ELF-1 (cell line): ENCODE measurements at regions not wholly inside any gene's neighbourhood (a gene's known extent, or its start where the extent isn't known, plus 50 kb on each side); places are given as distances from the start of the nearest gene placed in this dataset.

Source experiments
- DNase-seq: peaks from one replicate; pipeline ENCODE4 v3.0.0-alpha.2; 2016; ENCODE audit warnings: low read depth, low spot score

DNA sequence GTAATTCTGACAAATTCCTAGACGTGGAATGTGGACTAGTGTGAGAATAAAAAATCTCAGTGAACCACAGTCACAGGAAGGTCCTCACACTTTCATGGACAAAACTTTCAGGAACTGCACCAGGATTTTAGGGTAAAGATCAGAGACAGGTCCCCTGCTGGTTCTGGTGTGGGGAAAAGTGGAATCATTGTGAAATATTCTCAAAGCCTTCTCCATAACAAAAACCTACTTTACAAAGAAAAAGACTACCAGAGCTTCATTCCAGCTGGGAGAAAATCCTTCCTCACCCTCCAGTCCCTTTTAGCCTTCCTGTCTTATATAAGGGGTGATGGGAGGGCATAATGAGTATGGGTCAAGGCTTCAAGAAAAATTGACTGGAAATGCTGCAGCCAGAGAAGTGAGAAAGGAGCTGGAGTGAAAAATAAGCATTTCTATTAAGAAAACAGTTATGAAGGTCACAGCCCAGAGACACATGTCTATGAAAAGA, 325.8 kb downstream of the ARAP2 start:
- DNase-seq = no peak

DNA sequence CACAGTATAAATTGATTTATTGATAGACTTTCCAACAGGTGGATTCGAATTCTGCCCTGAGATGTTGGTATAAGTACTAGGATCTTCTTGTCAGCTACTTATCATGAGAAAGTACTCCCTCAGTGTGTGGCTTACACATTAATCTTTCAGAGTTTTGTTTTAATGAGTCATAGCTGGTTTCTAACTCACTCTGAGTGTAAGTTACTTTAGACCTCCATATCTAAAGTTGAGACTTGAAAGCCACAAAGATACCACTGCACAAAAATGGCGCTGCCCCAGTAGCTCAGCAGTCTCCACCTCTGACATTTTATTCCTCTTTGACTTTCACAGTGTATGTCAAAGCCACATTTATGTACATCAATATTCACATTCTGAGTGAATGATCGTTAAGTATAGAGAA, 318.5 kb downstream of the ARAP2 start:
- DNase-seq = no peak

DNA sequence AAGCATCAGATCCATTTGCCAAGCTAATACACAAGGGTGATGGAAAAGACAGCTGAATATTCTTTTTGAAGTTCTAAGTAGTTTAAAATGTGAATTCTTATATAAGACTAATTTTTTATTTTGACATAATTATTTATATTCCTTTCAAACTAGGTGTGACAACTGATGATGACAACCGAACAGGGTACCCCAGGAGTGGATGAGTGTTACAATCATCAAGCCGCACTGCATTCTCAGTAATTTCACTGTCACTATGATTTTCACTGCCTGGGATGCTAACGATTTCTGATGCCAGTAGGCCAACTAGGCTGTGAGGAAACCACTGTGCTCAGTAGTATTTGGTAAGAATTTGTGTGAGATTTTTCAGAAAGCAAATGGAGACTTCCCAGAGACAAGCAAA, 317.5 kb downstream of the ARAP2 start:
- DNase-seq = no peak

DNA sequence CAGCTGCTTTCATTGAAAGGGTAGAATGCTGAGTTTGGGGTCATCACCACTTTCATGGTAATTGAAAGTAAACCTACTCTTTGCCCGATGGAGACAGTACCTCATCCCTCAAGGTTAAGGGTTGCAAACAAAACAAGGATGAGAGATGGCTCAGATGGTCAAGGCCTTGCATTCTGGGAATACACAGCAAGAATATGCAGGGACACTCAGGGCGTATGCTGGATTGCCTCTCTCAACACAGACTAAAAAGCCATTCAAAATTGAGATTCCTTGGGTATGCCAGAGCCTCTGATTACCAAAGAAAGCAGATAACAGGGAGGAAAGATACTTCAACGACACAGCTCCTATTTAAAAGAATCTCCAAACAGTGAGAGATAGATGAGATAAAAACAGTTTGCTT, 310.4 kb downstream of the ARAP2 start:
- no peak for DNase-seq

DNA sequence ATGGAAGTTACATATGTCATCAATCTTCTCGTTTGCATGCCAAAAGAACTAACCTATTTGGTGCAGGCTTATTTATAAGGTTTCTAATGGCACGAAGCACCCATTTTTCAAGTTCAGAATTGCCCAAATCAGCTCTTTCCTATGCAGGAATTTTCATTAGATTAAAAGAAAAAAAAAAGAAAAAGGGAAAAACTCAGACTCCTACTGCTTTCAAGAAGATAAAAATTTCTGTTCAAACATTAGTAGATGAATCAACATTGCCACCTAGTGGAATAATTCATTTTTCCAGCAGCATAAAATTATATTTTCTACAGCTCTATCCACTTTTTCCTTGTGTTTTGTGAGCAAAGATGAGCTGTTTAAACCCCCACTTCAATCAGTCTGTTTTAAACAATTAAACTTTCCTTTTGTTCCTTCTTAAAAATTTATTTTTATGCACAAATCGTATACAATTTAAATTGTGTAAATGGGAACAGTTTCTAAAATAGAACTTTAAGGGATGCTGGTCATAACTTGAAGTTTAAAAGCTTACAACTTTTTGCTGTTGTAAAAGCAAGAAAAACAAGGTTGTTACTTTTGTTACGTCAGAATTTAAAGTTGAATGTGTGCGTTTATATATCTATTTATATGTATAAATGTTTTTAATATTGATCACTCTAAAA, 309.9 kb downstream of the ARAP2 start:
- DNase-seq = peak; percentile 1

DNA sequence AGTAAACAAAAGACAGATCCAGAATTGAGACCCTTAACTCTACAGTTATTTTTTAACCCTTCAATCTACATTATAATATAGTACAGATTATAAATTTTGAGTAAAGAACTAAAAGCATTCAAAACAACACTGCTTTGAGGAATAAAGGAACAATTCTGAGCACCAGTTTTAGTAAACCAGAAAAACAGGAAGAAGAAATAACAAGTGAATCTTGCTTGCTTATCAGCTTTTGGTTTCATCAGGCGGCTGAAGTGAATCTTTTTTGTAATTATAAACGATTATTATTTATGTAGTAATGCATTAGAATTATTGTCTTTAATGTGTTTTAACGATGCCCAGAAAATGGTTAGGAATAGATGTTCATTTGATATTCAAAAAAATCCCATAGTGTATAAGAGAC, 305.4 kb downstream of the ARAP2 start:
- no peak for DNase-seq

DNA sequence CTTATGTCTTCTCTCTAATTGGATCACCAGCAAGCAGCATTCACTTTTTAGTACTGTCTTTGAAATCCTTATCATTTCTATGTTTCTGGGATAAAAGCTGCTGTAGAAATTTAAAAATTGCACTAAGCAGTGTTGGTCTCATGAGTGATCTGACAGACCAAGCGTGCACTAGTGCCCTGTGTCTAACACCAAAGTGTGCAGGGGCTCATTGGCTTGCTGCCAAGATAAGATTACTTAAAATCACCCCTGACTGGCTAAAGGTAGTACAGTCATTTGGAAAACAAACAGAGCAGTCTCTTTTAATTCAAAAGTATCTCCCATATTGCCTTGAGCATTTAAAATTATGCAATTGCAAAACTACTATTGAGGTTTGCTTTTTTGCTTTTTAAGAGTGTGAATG, 304.6 kb downstream of the ARAP2 start:
- DNase-seq = no peak

DNA sequence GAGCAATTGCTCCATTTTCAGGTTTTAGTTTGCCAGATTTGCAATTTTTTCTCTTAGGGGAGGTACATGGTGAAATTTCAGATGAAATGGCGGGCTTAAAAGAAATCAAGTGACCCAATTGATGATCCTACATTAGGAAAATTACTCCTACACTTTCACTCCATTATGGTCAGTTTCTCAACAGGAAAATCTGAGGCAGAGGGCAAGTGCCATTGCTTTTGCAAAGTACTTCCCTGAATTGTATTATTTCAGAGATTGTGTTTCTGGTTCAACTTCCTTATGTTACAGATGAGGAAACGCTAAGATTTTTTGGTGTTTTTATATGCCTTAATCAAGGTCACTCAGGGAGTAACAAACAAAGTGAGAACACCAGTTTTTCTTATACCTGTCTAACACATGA, 302.2 kb downstream of the ARAP2 start:
- DNase-seq = no peak

DNA sequence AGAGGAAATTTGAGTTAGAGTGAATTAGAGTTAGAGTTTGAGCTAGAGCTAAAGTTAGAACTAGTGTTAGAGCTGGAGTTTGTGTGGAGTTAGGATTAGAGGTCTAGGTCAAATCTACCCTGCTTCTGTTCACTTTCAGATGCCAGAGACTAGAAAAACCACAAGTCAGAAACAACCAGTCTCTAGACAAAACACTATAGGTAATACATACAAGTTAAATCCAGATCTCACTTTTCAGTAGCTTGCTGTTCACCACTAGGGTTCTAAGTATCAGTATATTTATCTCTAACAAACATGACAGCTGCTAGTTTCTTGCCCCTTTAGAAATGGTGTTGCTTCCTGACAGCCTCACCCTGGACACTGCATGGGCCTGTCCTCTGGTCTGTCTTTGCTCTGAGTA, 300.7 kb downstream of the ARAP2 start:
- no peak for DNase-seq

DNA sequence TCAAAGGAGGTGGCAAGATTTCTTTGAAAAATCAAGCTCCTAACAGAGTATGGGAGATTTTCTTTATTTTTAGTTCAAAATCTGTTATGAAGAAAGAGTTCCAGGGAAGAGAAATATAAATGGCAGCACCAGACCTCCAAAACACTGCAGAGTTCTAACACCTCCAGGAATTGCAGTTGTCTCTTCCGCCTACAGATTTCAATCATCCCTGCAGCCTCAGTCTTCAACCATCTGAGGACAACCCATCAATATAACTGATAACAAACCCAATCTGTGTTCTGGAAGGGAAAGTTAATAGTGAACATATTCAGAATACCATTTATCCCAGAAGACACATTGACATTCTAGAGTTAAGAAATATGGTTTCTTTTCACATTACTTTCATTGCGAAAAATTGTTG, 296.1 kb downstream of the ARAP2 start:
- DNase-seq = no peak

DNA sequence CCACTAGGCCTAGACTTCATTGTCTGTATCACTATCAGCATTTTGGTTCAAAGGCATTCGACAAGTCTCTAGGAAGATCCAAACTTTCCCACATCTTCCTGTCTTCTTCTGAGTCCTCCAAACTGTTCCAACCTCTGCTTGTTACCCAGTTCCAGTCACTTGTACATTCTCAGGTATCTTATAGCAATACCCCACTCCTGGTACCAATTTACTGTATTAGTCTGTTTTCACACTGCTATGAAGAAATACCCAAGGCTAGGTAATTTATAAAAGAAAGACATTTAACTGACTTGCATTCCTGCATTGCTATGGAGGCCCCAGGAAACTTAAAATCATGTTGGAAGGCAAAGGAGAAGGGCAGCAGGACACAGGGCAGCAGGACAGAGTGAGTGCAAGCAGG, 293.9 kb downstream of the ARAP2 start:
- no peak for DNase-seq

DNA sequence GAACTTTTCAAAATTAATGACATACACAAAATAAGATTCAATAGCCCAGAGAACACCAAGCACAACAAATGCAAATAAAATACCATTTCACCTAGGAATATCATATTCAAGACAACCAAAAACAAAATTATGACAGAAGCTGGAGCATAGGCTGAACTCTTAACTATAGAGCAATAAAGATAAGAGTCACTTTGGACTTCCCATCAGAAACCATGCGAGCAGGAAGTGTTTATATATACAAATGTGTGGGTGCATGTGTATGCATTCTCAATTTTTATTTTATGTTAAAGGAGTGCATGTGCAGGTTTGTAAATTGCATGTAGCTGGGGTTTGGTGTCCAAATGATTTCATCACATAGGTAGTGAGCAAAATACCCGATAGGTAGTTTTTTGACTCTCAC, 291.6 kb downstream of the ARAP2 start:
- no peak for DNase-seq

DNA sequence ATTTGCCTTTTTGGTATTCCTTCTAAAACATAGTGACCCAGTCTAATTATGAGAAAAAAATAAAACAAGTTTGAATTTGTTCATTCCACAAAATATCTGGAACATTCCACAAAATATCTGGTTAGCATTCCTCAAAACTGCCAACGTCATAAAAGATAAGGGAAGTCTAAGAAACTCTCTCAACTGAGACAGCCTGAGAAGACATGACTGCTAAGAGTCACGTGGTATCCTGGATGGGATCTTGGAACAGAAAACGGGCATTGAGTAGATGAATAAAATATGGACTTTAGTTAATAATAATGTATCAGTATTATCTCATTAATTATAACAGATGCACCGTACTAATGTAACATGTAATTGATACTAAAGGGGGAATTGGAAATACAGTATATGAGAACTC, 280.9 kb downstream of the ARAP2 start:
- no peak for DNase-seq

DNA sequence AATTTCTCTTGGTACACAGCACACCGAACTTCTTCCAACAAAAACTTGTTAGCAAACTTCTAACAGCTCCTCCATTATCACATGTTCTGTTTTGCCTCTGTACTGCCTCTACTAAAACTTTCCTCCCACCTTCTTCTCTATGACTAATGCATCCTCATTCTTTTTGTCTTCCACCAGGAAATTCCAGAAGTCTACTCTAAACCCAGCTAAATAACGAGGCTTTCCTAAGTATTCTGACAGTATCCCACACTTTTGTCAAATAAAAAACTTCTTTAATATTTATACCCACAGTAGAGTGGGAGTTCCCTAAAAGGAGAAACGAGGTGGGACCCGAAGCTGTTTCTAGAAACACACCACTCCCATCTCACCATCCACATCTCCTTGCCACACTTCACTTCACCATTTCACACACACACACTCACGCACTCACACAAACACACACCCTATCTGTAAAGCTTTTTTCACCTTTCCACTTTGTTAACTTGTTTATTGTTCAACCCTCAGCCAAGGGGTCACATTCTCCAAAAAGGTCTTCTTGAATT, 280.3 kb downstream of the ARAP2 start:
- DNase-seq = no peak

DNA sequence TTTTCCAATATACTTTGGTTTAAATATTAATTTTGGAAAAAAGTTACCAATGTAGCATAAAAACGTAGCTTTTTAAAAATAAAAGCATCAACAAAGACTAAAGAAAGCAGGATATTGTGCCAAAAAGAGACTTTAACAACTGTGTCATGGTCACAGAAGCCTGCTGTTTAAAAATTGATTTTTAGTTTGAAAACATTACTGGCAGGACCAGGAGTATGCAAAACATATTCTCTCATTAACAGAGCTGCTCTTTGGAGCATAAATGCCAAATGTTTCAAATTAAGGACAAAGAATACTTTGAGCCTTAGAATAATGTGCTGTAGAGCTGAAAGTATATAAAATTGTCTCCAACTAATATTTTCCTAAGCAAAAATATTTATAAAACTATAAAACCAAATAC, 279.0 kb downstream of the ARAP2 start:
- DNase-seq = no peak

DNA sequence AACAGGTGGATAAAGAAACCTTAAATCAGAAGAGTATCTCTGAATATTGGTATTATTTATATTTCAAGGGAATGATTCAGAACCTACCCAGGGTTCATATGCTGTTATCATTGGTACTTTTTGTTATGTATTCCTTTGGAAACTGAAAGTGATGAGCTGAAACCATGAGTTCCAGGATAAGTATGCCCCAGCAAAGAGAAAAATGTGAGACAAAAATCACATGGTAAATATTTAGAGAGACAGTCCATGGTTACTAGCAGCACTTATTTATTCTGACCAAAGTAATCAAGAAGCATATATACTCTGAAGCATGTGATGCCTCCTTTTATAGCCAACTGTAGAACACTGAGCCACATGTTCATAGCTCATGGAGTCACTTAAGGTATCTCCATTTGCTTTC, 277.7 kb downstream of the ARAP2 start:
- no peak for DNase-seq

DNA sequence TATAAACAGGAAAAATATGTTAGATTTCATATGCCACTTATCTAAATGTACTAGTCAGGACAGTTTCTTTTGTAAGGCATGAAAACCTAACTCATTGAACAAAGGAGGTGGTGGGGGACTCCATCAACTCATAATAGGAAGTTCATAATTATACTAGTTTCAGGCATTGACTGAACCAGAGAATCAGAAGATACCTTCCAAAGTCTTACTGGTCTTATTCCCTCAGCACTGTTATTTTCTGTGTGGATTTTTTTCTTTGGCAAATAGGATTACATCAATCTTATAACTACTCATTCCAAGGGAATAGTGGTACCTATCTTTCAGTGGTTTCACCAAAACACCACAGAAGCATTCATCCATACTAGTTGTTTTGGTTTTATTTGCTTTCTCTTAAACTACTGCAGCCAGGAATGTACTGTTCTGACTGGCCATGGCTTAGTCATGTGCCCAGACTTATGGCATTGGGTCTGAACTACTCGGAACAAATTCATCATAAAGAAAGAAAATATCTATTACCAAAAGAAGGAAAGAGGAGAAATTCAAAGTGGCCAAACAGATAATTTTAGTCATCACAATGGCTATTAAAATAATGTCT, 273.9 kb downstream of the ARAP2 start:
- DNase-seq = no peak

DNA sequence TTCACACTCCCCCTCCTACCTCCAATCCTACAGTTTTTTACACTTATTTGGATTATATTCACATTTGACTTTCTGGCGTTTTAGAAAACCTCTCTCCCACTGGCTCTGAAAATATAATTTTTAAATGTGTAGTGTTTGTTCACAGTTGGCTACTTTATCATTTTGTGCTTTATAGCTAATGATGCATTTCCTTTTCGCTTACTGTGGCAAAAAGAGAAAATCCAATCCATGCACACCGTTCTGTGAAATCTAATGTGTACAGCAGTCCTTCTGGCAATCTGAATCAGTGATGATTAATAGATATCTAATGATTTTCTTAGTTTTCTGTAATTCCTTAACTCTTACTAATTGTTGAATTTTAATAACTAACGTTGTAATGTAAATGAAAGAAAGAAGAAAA, 271.5 kb downstream of the ARAP2 start:
- DNase-seq = no peak

DNA sequence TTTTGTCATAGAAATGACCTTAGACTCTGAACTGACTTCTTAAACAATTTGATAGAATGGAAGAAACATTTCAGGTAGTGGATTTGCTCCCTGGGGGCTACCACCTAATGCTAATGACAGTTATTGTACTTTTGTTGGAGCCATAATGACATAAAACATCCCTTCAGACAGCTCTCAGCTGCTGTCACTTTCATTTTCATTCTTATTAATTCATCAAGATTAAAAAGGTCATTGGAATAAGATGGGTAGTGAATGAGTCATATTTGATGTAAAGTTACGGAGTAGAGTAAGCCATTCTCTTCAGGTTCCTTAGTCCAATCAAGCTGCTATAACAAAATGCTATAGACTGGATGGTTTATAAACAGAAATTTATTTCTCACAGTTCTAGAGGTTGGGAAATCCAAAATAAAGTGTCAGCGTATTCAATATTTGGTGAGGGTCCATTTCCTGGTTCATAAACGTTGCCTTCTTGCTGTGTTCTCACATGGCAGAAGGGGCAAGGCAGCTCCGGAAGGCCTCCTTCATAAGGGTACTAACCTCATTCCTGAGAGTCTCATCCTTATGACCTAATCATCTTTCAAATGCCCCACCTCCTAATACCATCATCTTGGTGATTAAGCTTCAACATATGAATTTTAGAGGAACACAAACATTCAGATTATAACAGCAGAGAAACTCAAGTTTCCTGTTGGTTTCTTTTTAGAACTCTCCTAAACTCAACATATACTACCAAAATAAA, 268.5 kb downstream of the ARAP2 start:
- no peak for DNase-seq

DNA sequence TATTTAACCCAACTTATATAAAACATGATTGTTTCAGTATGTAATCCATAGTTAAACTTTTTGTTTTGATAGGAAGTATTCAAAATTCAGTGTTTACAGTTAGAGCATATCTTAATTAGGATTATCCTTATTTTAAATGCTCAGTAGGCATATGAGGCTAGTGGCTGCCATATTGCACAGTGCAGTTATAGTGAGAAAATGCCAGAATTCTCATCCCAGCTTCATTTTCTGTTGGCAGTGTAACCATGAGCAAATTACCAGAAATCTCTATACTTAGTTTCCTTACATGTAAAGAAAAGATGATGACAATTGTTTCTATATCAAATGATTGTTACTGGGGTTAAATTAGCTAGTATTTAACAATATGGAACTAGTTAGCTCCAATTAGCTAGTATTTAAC, 265.8 kb downstream of the ARAP2 start:
- no peak for DNase-seq

DNA sequence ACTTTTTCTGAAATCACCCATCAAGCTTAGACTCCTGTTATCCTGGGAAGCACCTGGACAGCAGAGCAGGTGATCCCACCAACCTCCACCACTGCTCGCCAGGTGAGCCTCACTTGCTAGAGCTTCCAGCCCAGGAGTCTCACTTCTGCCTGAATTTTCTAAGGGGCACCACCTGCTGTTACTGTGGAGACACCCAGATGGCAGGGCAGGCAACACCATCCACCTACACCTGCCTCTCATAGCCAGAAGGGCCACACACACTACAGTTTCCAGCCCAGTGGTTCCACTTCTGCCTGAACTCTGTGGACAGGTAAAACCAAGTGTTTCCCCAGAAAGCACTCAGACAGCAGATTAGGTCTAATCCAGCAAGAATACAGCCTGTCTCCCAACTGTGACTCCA, 262.0 kb downstream of the ARAP2 start:
- DNase-seq = no peak

DNA sequence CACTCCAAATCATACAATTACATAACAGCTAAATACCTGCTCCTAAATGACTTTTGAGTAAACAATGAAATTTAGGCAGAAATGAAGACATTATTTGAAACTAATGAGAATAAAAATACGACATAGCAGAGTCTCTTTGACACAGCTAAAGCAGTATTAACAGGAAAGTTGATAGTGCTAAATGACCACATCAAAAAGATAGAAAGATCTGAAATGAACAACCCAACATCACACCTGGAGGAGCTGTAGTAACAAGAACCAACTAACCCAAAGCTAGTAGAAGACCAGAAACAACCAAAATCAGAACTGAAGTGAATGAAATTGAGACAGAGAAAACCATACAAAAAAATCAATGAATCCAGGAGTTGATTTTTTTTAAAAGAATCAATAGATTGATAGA, 257.8 kb downstream of the ARAP2 start:
- no peak for DNase-seq

DNA sequence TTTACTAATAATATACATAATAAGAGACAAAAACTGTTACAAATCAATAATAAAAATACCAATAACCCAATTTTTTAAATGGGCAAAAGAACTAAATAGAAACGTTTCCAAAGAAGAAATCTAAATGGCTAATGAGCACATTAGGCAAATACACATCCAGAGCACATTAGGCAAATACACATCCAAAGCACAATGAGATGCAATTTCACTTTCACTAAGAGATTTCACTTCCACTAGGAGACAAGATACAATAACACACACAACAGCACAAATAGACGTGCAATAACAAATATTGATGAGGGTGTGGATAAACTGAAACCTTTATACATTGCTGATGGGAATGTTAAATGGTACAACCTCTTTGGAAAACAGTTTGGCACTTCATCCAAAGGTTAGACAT, 250.7 kb downstream of the ARAP2 start:
- DNase-seq = no peak
